Left ventricle myocardium inferior (tissue), 1 donor: ENCODE measurements at regions not wholly inside any gene's neighbourhood (a gene's known extent, or its start where the extent isn't known, plus 50 kb on each side); places are given as distances from the start of the nearest gene placed in this dataset.

Experiments used
- DNase-seq: peaks from one replicate; pipeline ENCODE4 v3.0.0-alpha.2; 2020
- H3K27ac ChIP-seq: fragments of 200-600 bp; replicated peaks from 2 replicates; pipeline ENCODE4 v1.8.0; 2021
- H3K27me3 ChIP-seq: fragments of 200-600 bp; 2 replicates; pipeline ENCODE4 v1.8.0; 2021; ENCODE audit warnings: low read depth
- H3K36me3 ChIP-seq: fragments of 200-600 bp; 2 replicates; pipeline ENCODE4 v1.8.0; 2021
- H3K4me1 ChIP-seq: fragments of 200-600 bp; 2 replicates; pipeline ENCODE4 v1.8.0; 2021
- H3K4me3 ChIP-seq: fragments of 200-600 bp; 2 replicates; pipeline ENCODE4 v1.8.0; 2021; ENCODE audit warnings: mild to moderate bottlenecking, moderate library complexity
- H3K9me3 ChIP-seq: fragments of 200-600 bp; replicated peaks from 2 replicates; pipeline ENCODE4 v1.8.0; 2021
- intact Hi-C: fragments of 100-400 bp; cut with micrococcal nuclease; formaldehyde crosslinking; loops from one replicate; pipeline ENCODE4 v1.11.0; 2022
- TF ChIP-seq, protein P1 (sequence below): fragments of 200-600 bp; IDR thresholded peaks from 2 replicates; pipeline ENCODE4 v1.8.0; 2021; ENCODE audit warnings: antibody characterized with exemption, mild to moderate bottlenecking, borderline replicate concordance
- donor health status: DM: no; HTN: yes; CAD: no; lungs with severe emphysema.

DNA sequence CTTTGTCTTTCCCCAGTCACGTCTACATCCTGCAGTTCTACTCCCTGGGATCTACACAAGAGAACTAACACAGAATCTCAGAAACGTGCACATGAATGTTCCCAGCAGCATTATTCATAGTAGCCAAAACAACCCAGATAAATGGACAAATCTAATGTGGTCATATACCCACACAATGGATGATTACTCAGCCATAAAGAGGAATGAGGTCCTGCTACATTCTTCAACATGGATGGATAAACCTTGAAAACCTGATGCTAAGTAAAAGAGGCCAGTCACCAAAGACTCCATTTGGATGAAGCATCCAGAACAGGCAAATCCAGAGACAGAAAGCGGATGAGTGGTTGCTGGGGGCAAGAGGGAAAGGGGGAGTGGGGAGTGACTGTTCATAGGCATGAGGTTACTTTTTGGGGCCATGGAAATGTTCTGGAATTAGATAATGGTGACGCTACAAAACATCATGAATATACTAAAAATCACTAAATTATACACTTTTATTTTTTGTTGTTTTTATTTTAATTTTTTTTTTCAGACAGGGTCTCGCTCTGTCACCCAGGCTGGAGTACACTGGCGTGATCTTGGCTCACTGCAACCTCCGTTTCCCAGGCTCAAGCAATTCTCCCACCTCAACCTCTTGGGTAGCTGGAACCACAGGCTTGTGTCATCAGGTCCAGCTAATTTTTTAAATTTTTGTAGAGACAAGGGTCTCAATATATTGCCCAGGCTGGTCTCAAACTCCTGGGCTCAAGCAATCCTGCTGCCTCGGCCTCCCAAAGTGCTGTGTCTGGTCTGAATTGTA is 50.8 kb upstream of the DSN1 start:
- DNase-seq = no peak
- peaks cover 82% of the 10 kb centered on the region for H3K4me1 ChIP-seq
- no peak overlapping the region for H3K4me3 ChIP-seq
- TF ChIP-seq, protein P1, sequence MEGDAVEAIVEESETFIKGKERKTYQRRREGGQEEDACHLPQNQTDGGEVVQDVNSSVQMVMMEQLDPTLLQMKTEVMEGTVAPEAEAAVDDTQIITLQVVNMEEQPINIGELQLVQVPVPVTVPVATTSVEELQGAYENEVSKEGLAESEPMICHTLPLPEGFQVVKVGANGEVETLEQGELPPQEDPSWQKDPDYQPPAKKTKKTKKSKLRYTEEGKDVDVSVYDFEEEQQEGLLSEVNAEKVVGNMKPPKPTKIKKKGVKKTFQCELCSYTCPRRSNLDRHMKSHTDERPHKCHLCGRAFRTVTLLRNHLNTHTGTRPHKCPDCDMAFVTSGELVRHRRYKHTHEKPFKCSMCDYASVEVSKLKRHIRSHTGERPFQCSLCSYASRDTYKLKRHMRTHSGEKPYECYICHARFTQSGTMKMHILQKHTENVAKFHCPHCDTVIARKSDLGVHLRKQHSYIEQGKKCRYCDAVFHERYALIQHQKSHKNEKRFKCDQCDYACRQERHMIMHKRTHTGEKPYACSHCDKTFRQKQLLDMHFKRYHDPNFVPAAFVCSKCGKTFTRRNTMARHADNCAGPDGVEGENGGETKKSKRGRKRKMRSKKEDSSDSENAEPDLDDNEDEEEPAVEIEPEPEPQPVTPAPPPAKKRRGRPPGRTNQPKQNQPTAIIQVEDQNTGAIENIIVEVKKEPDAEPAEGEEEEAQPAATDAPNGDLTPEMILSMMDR = no peak
- H3K27me3 ChIP-seq = no peaks in the 10 kb centered on the region
- no peaks in the 10 kb centered on the region for H3K9me3 ChIP-seq
- peaks cover 52% of the 10 kb centered on the region for H3K36me3 ChIP-seq
- intact Hi-C loops = no loop called here
- H3K27ac ChIP-seq = no peak overlapping the region

DNA sequence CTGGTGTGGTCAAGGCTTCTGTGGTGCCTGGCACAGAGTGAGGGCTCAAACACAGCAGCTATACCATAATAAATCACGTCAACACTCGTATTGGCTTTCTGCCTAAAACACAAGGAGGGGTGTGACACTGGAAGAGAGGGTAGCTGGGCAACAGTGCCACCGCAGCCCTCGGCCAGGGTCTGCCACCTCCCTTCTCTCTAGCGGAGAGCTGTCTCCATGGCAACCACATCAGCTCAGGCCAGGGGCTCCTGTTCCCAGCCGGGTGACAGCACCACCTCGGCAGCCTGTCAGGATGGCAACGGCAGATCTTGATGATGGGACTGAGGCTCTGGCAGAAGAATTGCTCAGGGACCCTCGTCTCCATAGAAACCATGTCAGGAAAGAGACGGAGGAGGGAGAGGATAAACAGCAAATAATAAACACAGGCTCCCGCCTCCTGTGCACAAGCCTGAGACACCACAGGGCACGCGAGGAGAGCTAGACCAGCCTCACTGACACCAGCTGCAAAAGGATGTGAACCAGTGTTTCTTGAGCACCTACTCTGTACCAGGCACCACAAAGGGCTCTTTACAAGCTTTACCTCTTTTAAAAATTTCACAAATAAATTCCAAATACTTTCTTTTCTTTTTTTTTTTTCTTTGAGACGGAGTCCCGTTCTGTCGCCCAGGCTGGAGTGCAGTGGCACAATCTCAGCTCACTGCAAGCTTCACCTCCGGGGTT is 50.4 kb upstream of the TLDC2 start:
- Histone ChIP-seq H3K27me3 (no peaks in the 10 kb centered on the region), H3K36me3 (peaks cover 52% of the 10 kb centered on the region), H3K4me1 (peaks cover 82% of the 10 kb centered on the region), H3K9me3 (no peaks in the 10 kb centered on the region), H3K4me3 (no peak overlapping the region), H3K27ac (no peak overlapping the region)
- TF ChIP-seq, protein P1 = no peak
- DNase-seq = no peak
- intact Hi-C loops = no loop called here
